Non-pigmented ciliary epithelial cell (primary cell): ENCODE measurements at regions not wholly inside any gene's neighbourhood (a gene's known extent, or its start where the extent isn't known, plus 50 kb on each side); places are given as distances from the start of the nearest gene placed in this dataset.

Experiments used
- DNase-seq: peaks from one replicate; pipeline ENCODE4 v3.0.0-alpha.2; 2010; ENCODE audit warnings: low read depth

DNA sequence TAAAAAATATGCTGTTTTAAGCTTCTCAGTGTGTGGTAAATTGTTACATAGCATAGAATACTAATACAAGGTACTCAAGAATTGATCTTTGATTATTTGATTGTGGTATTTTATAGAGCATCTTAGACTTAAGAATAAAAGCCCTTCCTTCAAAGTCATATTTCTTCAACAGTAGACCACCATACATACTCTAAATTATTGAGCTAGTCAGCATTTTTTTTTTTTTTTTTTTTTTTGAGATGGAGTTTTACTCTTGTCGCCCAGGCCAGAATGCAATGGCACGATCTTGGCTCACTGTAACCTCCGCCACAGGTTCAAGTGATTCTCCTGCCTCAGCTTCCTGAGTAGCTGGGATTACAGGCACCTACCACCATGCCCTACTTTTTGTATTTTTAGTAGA is 436.7 kb upstream of the LUZP2 start:
- no peak for DNase-seq

DNA sequence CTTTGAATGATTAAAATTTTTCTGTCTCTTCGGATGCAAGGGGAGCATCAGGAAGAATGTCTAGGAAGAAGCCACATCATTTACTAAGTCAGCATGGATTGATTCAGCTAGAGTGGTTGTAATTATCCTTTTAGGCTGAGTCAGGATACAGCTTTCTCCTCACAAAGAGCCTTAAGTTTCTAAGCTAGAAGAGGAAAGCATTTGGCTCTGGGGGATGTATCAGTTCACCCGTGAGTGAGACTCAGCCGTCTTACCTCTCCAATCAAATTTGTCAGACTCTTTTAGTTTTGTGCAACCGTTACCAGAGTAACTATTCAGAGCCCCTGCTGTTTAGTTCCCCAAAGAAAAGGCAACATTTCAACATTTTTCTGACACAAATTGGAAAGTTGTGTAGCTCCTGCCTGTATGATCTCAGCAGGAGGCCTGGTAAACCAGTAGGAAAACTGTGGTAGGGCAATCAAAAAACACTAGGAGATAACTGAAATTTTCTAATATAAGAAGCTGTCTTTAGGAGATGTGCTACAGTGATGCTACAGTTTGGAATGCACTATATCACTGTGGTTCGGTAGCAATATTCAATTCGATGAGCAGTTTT is 432.4 kb upstream of the LUZP2 start:
- no peak for DNase-seq

DNA sequence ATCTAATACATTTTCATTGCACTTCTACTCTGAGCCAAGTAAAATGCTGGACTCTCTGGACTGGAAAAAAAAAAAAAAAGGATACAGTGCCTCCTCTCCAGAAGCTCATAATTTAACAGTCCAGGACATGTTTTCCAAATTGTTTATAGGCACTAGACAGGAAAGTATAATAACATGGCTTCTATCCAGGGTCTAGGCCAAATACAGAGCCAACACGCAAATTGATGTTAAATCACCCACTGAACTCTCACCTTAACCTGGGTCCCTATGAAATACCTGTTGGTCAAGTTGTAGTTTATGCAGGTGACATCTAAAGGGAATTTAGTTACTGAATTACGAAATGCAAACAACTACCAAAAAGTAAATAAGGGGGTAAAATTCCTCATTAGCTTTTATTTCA is 428.7 kb upstream of the LUZP2 start:
- no peak for DNase-seq

GRCh38 chr11:24070435-24070834 is 426.4 kb upstream of the LUZP2 start:
- no peak for DNase-seq

DNA sequence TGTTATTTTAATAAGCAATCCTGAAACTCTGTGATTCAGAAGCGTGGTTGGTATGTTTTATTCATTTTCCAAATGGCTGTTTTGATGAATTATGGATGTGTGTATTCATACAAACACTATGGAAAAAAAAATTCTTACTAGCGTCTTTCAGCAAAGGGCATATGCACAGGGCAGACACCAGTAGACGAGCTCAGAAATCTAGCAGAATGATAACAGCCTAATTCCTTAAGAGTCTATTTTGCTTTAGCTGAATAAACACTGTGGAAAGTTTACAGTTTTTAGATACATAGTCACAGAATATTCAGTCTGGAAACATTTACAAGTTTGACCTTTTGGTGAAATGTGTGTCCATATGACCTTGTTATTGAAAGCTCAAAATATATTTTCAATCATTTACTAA is 418.8 kb upstream of the LUZP2 start:
- no peak for DNase-seq

- DNase-seq = no peak
Measured at GRCh38 chr11:24082241-24082640, 414.6 kb upstream of the LUZP2 start.

- no peak for DNase-seq
Measured at GRCh38 chr11:24082860-24083259, 414.0 kb upstream of the LUZP2 start.

DNA sequence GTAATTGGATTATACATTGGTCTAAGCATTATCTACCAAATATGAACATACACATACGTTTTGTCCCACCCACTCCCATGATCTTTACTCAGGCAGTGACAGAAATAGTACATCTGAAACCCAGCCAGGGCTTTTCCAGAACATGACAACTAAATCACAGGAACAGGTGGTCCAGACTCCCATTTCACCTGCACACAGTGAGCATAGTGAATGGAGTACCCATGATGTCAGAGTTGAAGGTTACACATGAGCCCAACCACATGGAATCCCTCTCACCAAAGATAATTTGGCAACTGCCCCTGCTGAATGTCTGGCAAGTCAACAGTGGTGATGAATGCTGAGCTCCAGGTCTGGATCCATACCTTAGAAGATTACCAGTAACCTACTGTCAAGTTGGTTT is 411.9 kb upstream of the LUZP2 start:
- no peak for DNase-seq

DNA sequence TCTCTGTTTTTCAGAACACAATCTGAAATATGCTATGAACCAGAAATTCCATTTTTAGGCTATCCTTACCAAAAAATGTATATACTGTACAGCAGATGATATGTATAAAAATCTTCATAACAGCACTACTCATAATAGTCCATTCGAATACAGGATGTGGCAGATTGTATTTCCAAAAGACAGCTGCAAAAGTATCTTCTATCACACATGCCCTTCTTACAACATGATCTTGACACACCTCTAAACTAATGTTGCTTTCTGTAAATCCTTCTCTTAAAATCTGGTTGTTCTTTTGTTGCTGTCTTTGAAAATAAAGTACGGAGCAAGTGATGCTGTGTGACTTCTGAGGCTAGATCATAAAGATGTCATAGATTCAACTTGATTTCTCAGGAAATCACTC is 409.9 kb upstream of the LUZP2 start:
- DNase-seq = no peak

DNA sequence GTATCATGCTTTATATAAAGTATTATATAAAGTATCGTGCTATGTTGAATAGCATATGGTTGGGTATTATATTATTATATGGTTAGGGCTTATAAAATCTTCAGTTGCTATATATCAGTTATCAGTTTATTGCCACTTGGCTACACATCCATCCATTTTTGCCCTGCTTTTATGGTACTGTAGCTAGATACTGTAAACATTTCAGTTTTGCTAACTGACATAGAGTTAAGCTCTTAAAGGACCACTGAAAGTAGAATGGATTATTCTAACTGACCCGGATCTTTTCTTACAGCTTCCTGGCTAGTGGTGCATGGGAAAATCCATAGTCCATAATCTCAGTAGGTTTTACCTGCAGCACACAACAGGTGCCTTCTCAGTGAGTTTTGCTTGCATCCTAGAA is 405.3 kb upstream of the LUZP2 start:
- DNase-seq = no peak

GRCh38 chr11:24093375-24093774 is 403.5 kb upstream of the LUZP2 start:
- no peak for DNase-seq

DNA sequence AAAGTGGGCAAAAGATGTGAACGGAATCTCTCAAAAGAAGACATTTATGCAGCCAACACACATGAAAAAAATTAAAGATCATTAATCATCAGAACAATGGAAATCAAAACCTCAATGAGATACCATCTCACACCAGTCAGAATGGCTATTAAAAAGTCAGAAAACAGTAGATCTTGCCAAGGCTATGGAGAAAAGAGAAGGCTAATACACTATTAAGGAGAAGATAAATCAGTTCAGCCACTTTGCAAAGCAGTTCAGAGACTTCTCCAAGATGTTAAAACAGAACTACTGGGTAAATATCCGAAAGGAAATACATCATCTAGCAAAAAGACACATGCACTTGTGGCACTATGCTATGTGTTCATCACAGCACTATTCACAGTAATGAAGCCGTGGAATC is 388.2 kb upstream of the LUZP2 start:
- no peak for DNase-seq

DNA sequence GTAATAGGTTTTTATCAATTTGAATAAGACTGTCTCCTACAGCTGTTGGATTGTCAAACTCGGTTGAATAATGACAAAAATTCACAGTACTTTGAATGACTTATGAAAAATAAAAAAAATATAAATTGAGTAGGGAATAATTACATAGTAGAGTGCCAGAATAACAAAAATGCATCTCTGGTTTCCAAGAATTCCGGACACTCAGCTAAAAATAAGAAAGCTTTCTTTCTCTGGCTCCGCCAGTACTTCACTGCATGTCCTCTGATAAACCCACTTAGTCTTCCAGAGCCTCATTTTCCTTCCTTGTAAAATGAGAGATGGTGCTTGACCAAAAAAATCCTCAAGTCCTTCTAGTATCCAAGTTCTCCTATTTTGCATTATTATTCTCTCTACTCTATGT is 374.6 kb upstream of the LUZP2 start:
- no peak for DNase-seq

DNA sequence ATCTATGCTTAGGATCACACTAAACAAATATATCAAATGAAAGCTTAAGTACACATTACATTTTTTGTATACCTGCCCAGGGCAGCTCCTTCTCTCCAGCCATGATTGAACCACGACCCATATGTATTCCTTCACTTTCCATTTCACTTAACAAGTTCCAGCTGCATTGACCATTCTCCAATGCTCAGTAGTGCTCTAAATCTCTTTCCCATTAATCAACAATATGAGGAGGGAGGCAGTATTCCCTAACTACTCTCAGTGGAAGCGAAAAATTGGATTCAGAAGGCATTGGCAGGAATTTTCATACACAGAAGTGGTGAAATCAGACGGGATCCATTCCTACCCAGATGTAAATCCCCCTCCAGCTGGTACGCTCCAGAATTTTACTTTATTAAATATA is 372.0 kb upstream of the LUZP2 start:
- DNase-seq = no peak

DNA sequence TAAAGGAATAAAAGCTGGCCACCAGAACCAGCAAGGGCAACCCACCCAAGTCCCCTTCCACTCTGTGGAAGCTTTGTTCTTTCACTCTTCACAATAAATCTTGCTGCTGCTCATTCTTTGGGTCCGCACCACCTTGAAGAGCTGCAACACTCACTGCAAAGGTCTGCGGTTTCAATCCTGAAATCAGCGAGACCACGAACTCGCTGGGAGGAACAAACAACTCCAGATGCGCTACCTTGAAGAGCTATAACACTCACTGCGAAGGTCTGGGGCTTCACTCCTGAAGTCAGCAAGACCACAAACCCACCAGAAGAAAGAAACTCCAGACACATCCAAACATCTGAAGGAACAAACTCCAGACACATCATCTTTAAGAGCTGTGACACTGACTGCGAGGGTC is 365.2 kb upstream of the LUZP2 start:
- no peak for DNase-seq

DNA sequence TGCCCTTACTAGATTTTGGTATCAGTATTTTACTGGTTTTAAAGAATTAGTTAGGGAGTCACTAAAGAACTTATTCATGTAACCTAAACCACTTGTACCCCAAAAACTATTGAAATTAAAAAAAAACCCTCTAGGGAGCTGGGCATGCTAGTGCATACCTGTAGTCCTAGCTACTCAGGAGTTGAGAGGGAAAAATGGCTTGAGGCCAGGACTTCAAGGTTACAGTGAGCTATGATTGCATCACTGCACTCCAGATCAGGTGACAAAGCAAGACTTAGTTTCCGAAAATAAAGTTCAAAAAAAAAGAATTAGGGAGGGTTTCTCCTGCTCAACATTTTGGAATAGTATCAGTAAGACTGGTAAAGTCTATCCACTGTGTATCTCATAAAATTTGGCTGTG is 364.4 kb upstream of the LUZP2 start:
- no peak for DNase-seq

DNA sequence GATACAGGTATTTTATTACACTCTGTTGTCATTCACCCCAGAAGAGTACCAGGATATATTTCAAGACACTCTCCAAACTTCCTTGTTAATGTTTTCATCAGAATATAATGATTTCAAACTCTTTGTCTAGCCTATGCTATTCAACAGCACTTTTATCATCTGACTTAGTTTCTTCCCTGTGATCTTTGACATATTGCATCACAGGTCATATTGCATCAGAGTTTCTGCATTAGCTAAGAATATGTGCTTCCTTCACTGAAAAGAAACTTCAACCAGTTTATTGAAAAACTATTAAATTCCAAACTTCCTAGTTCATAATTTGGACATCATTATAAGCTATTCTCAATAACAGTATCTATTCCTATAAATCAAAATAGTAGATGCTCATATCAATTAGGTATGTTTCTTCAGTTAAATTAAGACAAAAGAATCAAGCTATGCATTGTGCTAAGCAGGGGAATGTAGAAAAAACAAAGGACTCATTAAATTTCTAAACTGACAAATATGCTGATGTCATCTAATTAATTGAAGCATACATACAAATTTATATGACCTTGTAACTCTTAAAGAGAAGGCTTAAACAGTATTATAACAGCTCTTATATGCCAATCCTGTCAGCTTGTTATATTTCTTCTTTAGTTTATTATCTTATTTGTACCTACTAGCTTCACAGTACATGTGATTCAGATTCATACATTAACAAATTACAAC is 361.8 kb upstream of the LUZP2 start:
- no peak for DNase-seq

- no peak for DNase-seq
Measured at GRCh38 chr11:24142062-24142461, 354.8 kb upstream of the LUZP2 start.

DNA sequence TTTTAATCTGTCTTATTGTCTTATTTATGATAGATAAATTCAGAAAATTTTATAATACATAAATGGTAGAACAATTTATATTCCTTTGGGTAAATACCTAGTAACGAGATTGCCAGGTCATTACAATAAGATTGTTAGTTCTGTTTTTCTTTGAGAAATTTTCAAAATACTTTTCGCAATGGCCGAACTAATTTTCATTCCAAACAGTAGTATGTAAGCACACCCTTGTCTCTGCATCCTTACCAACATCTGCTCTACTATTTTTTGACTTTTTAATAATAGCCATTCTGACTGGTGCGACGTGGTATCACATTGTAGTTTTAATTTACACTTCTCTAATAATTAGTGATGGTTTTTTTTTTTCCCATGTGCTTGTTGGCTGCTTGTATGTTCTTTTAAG is 351.4 kb upstream of the LUZP2 start:
- DNase-seq = no peak

DNA sequence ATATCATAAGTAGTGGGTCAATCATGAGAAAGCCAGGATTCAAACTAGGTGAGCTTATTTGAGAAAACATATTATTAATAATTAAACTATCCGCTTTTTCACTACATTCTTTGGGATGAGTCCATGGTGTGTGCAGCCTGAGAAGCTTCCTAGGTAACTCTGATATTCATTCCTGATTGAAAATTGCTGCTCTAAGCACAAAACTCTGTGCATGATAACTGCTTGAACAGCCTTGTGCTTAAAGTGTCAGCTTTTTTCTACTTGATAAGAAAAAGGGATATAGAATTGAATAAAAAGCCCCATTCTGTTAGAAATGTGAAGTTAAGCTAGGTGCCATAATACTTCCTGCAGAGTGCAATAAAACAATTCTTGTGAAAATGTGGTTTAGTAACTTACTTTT is 343.5 kb upstream of the LUZP2 start:
- DNase-seq = no peak

GRCh38 chr11:24155792-24156191 is 341.1 kb upstream of the LUZP2 start:
- no peak for DNase-seq

- no peak for DNase-seq
Measured at GRCh38 chr11:24157316-24157715, 339.5 kb upstream of the LUZP2 start.

DNA sequence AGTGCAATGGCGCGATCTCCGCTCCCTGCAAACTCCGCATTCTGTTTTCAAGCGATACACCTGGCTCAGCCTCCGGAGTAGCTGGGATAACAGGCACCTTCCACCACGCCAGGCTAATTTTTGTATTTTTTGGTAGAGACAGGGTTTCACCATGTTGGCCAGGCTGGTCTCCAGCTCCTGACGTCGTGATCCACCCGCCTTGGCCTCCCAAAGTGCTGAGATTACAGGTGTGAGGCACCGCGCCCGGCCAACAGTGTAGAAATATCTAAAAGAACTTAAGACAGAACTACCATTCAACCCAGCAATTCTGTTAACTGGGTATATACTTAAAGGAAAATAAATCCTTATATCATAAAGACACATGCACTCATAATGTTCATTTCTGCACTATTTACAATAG is 335.3 kb upstream of the LUZP2 start:
- DNase-seq = no peak

GRCh38 chr11:24163146-24163545 is 333.7 kb upstream of the LUZP2 start:
- peak; percentile 19 for DNase-seq
